ENCODE measurements at regions not wholly inside any gene's neighbourhood (a gene's known extent, or its start where the extent isn't known, plus 50 kb on each side); places are given as distances from the start of the nearest gene placed in this dataset.
"Not testable (repeated sequence)": the region's sequence is repeated elsewhere in the genome, so short reads cannot be mapped to it uniquely, and the experiment has no call there.

DNA sequence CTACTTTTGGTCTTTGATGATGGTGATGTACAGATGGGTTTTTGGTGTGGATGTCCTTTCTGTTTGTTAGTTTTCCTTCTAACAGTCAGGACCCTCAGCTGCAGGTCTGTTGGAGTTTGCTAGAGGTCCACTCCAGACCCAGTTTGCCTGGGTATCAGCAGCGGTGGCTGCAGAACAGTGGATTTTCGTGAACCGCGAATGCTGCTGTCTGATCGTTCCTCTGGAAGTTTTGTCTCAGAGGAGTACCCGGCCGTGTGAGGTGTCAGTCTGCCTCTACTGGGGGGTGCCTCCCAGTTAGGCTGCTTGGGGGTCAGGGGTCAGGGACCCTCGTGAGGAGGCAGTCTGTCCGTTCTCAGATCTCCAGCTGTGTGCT, 56.6 kb upstream of the TNFAIP8 start:
- DNase-seq (ENCODE audit: low spot score), result not testable (repeated sequence)

DNA sequence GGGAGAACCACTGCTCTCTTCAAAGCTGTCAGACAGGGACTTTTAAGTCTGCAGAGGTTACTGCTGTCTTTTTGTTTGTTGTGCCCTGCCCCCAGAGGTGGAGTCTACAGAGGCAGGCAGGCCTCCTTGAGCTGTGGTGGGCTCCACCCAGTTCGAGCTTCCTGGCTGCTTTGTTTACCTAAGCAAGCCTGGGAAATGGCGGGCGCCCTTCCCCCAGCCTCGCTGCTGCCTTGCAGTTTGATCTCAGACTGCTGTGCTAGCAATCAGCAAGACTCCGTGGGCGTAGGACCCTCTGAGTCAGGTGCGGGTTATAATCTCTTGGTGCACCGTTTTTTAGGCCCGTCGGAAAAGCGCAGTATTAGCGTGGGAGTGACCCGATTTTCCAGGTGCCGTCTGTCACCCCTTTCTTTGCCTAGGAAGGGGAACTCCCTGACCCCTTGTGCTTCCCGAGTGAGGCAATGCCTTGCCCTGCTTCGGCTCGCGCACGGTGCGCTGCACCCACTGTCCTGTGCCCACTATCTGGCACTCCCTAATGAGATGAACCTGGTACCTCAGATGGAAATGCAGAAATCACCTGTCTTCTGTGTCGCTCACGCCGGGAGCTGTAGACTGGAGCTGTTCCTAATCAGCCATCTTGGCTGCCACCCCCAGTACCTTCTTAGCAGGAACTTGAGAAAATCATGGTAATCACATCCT, 56.1 kb upstream of the TNFAIP8 start:
- peak; percentile 90 for DNase-seq (ENCODE audit: low spot score)

DNA sequence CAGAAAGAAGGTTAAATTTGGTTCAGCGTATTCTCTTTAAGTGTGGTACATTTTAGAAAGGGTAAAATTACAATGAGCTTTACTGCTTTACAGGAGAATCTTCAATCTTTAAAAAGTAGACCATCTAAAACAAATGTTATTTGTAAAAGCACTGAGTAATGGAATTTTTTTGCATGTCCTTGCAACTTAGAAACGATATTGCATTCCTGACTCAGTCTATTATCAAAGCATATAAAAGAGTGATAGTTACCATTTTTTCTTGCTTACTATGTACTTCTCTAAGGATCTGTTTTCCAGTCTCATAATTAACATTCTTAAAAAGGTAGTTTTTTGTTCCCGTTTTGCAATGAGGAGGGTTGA, 55.5 kb upstream of the TNFAIP8 start:
- DNase-seq (ENCODE audit: low spot score), result no peak

DNA sequence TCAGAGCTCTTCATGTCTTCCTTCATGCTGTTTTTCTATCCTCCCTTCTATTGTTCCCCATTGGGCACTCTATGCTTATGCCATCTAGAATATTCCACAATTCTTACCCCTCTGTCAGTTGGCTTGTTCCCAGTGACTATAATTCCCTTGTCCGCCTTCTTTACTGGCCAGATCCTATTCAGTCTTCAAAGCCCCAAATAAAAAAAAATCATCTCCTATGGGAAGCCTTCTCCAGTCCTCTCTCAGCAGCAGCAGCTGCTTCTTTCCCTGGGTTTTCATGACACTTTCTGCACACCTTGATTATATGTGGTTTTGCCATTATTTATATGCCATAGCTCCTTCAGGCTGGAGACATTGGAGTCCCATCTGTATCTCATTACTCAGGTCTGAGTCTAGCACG, 54.6 kb upstream of the TNFAIP8 start:
- no peak for DNase-seq (ENCODE audit: low spot score)

DNA sequence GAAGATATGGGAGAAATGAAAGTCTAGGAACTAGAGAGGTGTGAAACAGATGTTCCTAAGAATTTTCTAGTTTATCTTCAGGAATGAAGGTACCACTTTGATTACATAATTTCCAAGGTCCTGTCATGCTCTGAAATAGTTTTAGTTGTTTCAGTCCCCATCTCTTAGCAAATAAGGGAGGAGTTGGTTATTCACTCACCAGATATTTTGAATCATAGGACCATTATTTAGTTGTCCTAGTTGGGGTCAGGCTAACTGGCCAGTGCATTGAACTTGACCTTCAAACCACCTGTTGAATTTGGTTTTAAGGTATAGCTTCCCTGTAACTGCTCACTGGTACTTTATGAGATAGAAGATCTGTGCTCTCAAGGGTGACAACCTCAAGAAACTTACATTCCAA, 53.9 kb upstream of the TNFAIP8 start:
- no peak for DNase-seq (ENCODE audit: low spot score)

DNA sequence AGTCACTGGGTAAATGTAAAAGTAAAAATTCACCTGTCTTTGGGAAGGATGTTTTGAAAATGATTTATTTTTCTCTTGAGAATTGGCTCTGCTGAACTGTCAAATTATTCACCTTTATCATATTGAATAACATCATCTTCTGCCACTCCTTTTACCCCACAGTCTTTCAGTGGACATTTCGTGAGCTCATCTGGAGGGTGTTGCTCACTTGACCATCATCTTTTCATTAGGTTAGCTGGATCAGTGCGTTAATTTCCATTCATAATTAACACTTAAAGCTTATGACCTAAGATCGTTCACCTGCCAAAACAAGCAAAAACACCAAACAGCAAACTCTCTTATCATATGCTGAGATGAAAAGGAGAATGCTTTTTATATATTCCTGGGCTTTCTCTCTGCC, 53.4 kb upstream of the TNFAIP8 start:
- DNase-seq (ENCODE audit: low spot score), result no peak

DNA sequence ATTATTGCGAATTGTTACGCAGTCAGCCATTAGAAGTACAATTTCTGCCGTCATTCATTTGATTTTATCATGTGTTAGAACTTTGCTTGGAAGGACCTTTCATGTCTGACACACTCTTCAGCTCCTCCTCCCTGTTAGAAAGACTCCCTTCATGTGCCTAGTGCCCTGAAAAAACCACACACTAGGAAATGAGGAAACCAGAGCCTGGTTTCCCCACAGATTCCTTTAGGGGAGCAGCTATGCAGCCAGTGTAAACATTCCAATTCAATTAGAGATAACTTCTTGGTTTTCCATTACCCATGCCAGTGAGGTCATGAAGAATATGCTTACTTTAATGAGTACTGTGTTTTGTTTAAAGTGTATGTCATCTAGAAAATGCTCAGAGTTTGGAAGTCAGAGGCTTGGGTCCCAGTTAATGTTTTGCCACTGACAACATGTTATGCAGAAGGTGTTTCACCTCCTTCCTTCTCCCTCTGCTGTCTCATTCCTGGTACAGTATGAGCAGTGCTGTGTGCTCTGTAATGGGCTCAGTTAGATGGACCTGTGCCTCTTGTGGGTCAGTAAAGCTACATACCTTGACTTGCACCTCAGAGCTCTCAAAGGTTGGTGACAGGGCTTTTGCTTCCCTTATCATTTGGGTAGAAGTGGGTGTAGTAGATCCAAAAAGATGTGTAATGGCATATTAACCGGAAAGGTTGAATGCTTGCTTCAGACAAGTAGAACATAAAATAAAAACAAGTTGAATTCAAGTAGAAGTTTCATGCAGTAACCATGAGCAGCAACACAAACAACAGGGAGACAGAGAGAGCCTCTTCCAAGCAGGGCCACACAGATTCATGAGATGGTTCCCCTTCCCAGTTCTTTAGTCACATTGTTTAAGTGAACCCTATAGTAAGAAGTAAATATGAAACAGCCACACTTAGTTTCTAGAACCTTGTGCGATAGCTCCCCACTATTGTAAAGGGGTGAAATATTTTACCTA, 52.6 kb upstream of the TNFAIP8 start:
- DNase-seq (ENCODE audit: low spot score), result no peak

DNA sequence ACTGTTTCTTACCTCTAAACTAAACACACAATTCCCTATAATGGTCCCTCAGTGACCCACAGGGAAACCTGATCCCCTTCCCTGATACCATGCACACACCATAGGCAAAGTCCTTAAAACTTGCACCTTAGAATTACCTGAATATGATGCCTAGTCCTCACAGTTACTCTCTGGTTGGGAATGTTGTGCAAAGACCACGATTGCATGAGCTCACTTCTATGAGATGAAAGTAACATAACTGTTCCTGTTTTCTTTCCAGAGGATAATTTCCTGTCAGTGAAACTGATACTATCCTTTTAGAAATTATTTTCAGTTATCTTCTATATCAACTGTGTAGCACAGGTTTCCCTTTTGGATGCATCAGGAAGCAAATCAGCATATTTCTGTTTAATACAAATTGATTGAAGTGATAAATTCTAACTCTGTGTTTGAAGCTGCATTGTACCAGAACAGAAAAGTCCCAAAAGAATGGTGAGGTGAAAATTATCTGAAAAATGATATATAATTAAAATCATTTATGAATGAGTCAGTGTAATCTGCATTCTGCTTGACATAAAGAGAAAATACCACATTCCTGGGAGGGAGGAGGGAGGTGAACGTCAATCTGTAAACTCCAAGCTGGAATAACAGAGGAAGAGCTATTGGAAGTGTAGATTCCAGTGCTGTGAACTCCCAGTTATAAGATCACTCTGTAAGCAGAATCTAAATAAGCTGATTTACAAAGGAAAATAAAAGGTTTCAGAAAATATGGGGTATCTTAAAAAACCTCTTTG, 51.2 kb upstream of the TNFAIP8 start:
- DNase-seq (ENCODE audit: low spot score), result no peak

Data from CD4-positive, alpha-beta T cell treated with Interleukin-2 at 100 ng/mL for 4 hours (primary cell).